ENCODE measurements at regions not wholly inside any gene's neighbourhood (a gene's known extent, or its start where the extent isn't known, plus 50 kb on each side); places are given as distances from the start of the nearest gene placed in this dataset.

GRCh38 chr1:192732787-192733186, 76.1 kb upstream of the RGS2 start:
- ChIA-PET POLR2A (no interaction called here), RAD21 (ENCODE audit: low non-redundant PET in 1 of 2, low total read pairs in 2 of 2, uncharacterized antibody in 2 of 2, unreplicated experiment in 2 of 2) (no interaction called here), CTCF (no interaction called here)
- intact Hi-C loops (cut with micrococcal nuclease): no loop called here
- H3K79me2 ChIP-seq (ENCODE audit: insufficient read depth, low read length): no peaks in the 10 kb centered on the region
- no peak overlapping the region for H3K4me3 ChIP-seq (replicated peaks in 1 of 2; ENCODE audit: low read depth in 1 of 2, low read length in 2 of 2)
- no peaks in the 10 kb centered on the region for H4K20me1 ChIP-seq (ENCODE audit: insufficient read depth)
- H3K36me3 ChIP-seq (ENCODE audit: control insufficient read depth in 1 of 2, insufficient read depth in 2 of 2, low read length in 2 of 2): no peaks in the 10 kb centered on the region
- TF ChIP-seq CBX3 (IDR thresholded peaks at IDR 0.05; ENCODE audit: low read depth) (peak; percentile 56; the same call in 1 of the 2 replicates), ELF1 (IDR thresholded peaks at IDR 0.05; ENCODE audit: borderline replicate concordance, low read depth) (peak; percentile 58), SRF (IDR thresholded peaks at IDR 0.05; ENCODE audit: low read depth) (no peak), ZNF274 (IDR thresholded peaks at IDR 0.05; ENCODE audit: low read depth, low read length) (no peak), RAD21 (IDR thresholded peaks at IDR 0.05; ENCODE audit: low read depth) (0 out of 2 replicates have a peak, but pooled peaks have one; percentile 5), YY1 (IDR thresholded peaks at IDR 0.05; ENCODE audit: extremely low read depth, insufficient replicate concordance, low read depth, low read length) (peak; percentile 73), CTCF (IDR thresholded peaks at IDR 0.05 in 2 of 3, conservative IDR thresholded peaks at IDR 0.05 in 1 of 3; ENCODE audit: borderline replicate concordance in 1 of 3, insufficient read depth in 1 of 3, low read depth in 2 of 3, low read length in 2 of 3) (peak in 2 of 3 experiments; percentile 33 to 51; a peak in 3 of 6 replicates)
- no peaks in the 10 kb centered on the region for H3K9me2 ChIP-seq (ENCODE audit: insufficient read depth)
- peak; percentile 28 for DNase-seq (ENCODE audit: low read depth, low spot score)
- ATAC-seq: peak; percentile 88
- no peaks in the 10 kb centered on the region for H3K27me3 ChIP-seq (ENCODE audit: insufficient read depth, low read length)
- H2AFZ ChIP-seq (ENCODE audit: low read depth, low read length, poor library complexity, severe bottlenecking): peak overlapping the region; percentile 89
- H3K9ac ChIP-seq (ENCODE audit: low read length): no peak overlapping the region
- no peaks in the 10 kb centered on the region for H3K4me1 ChIP-seq (ENCODE audit: control insufficient read depth in 1 of 2, insufficient read depth in 2 of 2, low read length in 2 of 2)
- no TSS peak for BruUV-seq (replicated peaks)
- no peak overlapping the region for H3K27ac ChIP-seq (ENCODE audit: low read depth, low read length)
- H3K9me3 ChIP-seq (ENCODE audit: control insufficient read depth in 1 of 2, insufficient read depth in 1 of 2, low read depth in 1 of 2, low read length in 2 of 2): no peaks in the 10 kb centered on the region
- no peak overlapping the region for H3K4me2 ChIP-seq (ENCODE audit: low read length)

- ChIA-PET CTCF (interaction anchor here (0.7 kb wide), 1 partner anchor 7 kb away, joined by 3 read pairs; no protein-coding TSS in a partner anchor), POLR2A (no interaction called here), RAD21 (ENCODE audit: low non-redundant PET in 1 of 2, low total read pairs in 2 of 2, uncharacterized antibody in 2 of 2, unreplicated experiment in 2 of 2) (no interaction called here)
- ATAC-seq (no peak), DNase-seq (ENCODE audit: low read depth, low spot score) (no peak)
- no peak overlapping the region for H3K9ac ChIP-seq (ENCODE audit: low read length)
- no peaks in the 10 kb centered on the region for H3K9me3 ChIP-seq (ENCODE audit: control insufficient read depth in 1 of 2, insufficient read depth in 1 of 2, low read depth in 1 of 2, low read length in 2 of 2)
- H4K20me1 ChIP-seq (ENCODE audit: insufficient read depth): no peaks in the 10 kb centered on the region
- no TSS peak for BruUV-seq (replicated peaks)
- H3K9me2 ChIP-seq (ENCODE audit: insufficient read depth): no peaks in the 10 kb centered on the region
- intact Hi-C loops (cut with micrococcal nuclease): no loop called here
- no peaks in the 10 kb centered on the region for H3K79me2 ChIP-seq (ENCODE audit: insufficient read depth, low read length)
- no peak overlapping the region for H3K27ac ChIP-seq (ENCODE audit: low read depth, low read length)
- no peaks in the 10 kb centered on the region for H3K27me3 ChIP-seq (ENCODE audit: insufficient read depth, low read length)
- no peaks in the 10 kb centered on the region for H3K4me1 ChIP-seq (ENCODE audit: control insufficient read depth in 1 of 2, insufficient read depth in 2 of 2, low read length in 2 of 2)
- no peaks in the 10 kb centered on the region for H3K36me3 ChIP-seq (ENCODE audit: control insufficient read depth in 1 of 2, insufficient read depth in 2 of 2, low read length in 2 of 2)
- no peak overlapping the region for H3K4me2 ChIP-seq (ENCODE audit: low read length)
- H2AFZ ChIP-seq (ENCODE audit: low read depth, low read length, poor library complexity, severe bottlenecking): no peak overlapping the region
- TF ChIP-seq CTCF (IDR thresholded peaks at IDR 0.05 in 2 of 3, conservative IDR thresholded peaks at IDR 0.05 in 1 of 3; ENCODE audit: borderline replicate concordance in 1 of 3, insufficient read depth in 1 of 3, low read depth in 2 of 3, low read length in 2 of 3) (no peak), SRF (IDR thresholded peaks at IDR 0.05; ENCODE audit: low read depth) (no peak), CBX3 (IDR thresholded peaks at IDR 0.05; ENCODE audit: low read depth) (no peak), REST (IDR thresholded peaks at IDR 0.05; ENCODE audit: low read depth) (no peak), ZFX (IDR thresholded peaks at IDR 0.05) (no peak), ELF1 (IDR thresholded peaks at IDR 0.05; ENCODE audit: borderline replicate concordance, low read depth) (no peak)
- no peak overlapping the region for H3K4me3 ChIP-seq (replicated peaks in 1 of 2; ENCODE audit: low read depth in 1 of 2, low read length in 2 of 2)
These were observed 73.4 kb upstream of the RGS2 start for GRCh38 chr1:192735298-192735915.

Data from HCT116 (cell line).